HG02852 (cell line): ENCODE measurements at regions not wholly inside any gene's neighbourhood (a gene's known extent, or its start where the extent isn't known, plus 50 kb on each side); places are given as distances from the start of the nearest gene placed in this dataset.

Experiments
- ATAC-seq: cut with Tn5 transposase; IDR thresholded peaks from one replicate; pipeline ENCODE4 v1.9.1; 2021; ENCODE audit warnings: mild to moderate bottlenecking, moderate library complexity; ENCODE audit not compliant: unreplicated experiment

DNA sequence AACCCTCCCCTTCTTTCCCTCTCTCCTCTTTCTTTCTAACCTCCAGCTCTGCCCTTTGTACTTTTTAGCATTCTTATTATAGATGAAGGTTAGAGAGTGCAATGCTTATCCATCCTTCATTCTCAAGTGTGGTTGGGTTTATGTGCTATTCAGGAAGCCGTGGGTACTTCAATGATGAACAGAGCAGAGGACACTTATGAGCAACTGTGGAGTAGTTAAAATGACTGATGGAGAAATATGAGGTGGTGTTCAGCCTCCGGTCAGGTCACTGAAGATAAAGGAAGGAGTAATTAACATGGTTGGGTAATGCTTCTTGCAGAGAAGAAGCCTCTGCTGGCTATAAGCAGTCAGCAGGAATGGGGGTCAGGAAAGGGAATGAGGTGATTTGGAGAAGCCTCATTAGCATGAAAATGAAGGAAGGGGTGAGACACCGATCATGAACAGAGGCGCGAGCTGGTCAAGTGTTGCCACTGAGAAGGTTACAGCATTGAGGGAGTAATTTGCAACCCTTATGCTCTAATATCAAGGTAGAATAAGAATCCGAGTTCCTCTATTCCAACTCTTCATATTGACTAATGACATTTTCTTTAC lies 174.7 kb downstream of the LPIN1 start:
- ATAC-seq: no peak

DNA sequence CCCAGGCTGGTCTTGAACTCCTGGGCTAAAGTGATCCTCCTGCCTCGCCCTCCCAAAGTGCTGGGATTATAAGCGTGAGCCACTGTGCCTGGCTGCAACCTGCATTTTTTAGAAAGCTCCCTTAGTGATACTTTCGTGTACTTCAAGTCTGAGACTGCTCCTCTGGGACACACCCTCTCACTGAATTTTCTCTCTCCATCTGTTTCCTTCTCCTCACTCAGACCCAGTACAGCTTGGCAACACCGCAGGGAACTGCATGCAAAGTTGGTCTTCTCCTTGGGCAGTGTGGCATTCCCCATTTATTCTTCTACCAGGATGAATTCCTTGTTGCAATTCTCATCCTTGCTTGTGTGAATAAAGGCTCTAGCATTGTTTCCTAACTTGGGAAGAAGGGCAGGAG lies 175.9 kb downstream of the LPIN1 start:
- no peak for ATAC-seq

DNA sequence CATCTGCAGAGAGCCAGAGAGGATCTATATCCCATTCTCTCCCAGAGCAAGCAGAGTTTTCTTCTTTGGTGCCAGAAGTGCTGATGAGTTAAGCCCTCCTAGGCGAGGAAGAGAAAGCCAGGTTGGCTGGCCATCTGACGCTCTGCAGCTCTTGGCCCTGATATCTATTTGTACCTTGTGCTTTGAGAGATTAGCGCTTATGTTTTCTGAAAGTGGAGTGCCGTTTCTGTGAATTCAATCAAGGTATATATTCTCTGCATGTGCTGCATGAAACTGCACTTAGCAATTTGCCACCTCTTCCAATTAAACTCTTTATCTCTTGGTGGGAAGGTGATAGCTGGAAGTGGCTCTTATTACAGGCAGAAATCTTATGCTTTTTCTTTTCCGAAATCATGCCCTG lies 177.5 kb downstream of the LPIN1 start:
- ATAC-seq: no peak

DNA sequence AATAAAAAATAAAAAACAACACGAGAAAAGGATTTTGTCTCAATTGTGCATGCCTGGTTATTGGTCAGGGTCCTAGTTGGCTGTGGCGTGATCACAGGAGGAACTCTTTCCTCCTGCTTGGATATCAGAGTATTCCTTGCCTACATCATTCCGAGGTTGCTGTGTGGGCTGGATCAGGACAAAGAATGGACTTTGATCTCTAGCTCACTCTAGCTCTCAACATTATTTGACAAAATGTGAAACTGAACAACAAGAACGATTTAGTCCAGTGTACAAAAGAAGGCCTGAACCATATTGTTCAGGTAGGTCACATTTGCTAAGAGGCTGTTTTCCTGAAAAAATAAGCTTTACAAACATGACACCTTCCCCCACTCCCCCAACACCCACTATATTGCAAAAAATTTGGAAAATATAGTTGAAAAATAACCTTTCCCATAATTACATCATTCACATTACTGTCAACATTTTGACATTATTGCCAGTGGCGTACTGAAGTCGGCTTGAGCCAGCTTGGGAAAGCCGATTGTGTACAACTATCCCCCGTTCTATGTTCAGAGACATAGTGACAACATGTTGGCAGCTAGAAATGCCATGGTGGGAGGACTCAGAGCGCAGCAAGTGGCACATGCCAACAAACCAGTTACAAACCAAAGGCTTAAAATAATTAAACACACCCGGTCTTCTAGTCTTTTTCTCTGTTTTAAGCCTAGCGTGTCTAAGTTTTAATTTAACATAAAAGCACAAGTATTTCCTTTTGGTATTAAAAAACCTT lies 179.0 kb downstream of the LPIN1 start:
- ATAC-seq: no peak

DNA sequence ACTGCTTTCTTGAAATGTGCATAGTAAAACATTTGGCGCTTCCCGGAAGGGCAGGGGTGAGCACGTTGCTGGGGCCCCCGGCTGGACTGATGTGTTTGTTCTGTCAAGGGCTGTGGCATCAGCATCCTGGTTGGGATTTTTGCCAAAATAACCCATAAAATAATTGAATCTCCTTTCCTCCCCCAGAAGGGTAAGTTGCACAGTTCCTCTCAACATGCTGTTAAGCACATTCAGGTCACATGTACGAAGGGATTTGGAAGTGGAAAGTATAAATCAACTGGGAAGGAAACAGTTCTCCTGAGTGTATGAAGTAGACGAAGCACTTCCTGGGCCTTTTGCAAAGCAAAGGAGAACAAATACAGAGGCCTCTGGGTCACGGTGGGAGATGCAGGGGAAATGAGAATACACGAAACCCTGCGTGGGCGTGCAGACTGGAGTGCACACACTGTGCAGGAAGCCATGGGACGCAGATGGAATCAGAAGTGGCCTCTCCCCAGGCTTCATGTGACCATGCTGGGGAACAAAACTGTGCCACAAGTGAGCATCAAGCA lies 183.9 kb downstream of the LPIN1 start:
- ATAC-seq: no peak

DNA sequence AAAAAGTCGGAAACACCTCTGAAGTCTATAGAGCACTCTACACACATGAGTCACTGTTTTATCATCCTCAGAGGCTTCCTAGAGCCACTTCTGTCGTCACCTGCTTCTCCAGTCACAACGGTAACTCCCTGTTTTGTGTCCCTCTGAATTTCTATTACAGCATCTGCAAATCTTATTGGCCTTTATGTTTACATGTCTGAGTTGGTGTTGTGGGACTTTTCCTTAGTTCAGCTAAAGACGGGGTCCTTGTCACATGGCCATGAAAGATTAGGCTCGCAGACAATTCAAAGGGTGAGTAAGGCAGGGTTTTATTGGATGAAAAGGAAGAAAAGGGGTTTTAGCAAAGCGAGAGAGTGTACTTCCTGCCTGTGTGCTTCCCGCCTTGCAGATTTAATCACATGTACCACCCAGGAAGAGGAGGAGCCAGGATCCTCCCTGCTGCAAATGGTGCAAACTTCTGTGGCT lies 185.6 kb downstream of the LPIN1 start:
- ATAC-seq: no peak

DNA sequence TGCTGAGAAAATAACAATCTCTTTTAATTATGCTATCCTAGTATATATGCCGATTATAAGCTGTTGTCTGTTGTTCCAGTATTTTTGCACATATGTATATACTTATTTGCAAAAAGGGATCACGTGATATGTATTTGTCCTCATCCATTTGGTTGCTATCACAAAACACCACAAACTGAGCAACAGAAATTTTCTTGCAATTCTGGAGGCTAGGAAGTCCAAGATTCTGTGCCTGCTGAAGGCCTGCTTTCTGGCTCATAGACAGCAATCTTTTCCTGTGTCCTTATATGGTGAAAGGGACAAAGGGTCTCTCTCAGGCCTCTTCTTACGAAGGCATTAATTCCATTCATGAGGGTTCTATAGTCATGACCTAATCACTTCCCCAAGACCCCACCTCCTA lies 186.5 kb downstream of the LPIN1 start:
- ATAC-seq: no peak

DNA sequence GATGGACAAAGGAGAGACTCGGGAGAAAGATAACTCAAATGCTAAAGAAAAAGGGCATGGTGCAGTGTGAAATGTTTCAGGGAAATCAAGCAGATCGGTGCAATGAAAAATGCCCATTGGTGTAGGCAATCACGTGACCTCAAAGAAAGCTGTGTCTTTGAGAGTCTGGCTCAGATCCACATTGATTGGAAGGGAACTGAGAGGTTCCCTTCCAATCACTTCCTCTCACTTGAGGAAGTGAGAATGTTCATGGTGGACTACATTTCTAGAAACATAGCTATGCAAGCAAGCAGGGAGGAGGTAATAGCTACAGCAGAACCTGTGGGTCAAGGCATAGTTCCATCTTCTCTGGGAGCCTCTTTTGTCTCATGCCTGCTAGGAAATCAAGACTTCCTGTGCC lies 187.4 kb downstream of the LPIN1 start:
- peak; percentile 87 for ATAC-seq

DNA sequence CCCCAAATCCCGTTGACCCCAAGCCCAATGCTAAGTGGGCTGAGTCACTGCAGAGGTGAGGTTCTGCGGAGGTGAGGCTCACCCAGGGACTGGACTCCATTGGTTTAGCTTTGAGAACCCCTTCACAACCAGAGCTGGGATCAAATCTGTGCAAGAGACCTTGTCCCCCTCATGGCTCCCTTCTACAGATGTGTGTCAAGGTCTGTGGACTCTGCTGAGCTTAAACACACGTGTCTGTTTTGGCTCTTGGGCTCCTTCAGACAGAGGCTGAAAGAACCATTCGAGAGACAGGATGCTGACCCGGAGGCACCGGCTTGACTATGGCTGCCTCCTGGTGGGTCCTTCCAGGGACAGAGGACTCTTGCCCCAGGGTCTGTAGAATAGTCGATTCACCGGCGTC lies 190.3 kb downstream of the LPIN1 start:
- ATAC-seq: no peak

DNA sequence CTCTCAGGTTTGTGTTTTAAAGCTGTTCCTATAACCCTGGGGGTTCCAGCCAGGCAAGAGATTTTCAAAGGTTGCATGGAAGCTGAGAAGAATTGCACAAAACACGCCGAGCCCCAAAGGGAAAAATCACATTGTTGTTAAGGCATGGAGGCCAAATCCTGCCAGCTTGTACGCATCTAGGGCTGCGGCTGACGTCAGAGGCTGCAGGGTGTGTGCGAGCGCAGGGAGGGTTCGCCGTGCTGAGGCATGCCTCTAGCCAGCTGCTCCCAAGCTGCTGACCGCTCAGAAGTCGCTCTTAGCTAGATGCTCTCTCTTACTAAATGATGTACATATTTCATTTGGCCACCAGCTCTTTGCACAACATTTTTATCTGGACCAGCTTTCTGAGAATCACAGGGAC lies 191.8 kb downstream of the LPIN1 start:
- ATAC-seq: no peak

DNA sequence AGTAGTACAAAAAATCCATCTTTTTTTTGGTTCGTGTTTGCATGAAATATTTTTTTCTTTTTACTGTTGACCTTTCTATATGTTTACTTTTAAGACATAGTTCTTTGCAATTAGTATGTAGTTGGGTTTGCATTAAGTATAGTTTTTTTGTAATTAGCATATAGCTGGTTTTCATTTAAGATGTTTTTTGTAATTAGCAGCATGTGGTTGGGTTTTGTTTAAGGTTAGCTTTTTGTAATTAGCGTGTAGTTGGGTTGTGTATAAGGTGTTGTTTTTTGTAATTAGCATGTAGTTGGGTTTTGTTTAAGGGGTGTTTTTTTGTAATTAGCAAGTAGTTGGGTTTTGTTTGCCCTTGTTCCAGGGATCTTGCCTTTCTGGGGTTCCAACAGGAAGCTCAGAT lies 193.1 kb downstream of the LPIN1 start:
- no peak for ATAC-seq

DNA sequence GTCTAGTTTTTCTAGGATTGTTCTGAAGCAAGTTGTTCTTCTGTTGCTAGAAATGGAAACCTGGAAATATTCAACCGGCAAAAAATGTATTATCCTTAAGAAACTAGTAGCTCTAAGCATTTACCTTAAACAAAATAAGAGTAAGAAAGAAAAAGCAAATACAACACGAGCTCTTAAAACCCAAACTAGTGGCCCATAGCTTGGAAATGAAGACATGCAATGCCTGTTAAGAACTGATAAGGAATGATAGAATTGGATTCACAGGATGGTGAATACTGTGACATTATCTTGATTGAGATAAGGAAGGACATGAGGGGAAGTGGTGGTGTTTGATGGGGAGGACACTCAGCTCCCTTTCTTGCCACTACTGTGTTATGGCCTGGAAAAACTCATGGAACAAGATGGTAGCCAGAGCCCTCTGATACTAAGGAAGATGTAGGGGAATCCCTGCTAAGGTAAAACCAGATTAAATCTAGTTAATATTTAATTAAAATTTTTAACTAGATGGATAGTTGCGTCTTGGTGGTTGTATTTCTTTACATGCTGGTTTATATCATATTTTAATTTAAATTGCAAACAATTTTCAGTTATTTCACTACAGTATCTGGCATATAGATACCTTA lies 193.8 kb downstream of the LPIN1 start:
- no peak for ATAC-seq

DNA sequence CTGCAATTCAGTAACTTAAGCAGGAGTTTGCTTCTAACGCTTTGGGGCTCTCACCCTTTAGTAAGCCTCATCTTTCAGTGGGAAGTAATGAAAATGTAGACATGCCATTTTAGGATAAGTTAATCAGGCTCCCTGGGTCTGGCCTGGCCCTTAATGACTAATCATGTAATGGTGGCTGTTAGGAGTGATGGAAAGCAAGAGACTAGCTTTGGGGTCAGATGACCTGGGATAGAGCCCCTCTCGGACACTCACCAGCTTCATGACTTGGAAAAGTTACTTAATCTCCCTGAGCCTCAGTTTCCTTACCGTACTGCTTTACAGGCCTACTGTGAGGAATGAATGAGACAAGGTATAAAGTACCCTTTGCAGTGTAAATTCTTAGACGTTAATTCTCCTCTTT lies 194.4 kb downstream of the LPIN1 start:
- no peak for ATAC-seq

DNA sequence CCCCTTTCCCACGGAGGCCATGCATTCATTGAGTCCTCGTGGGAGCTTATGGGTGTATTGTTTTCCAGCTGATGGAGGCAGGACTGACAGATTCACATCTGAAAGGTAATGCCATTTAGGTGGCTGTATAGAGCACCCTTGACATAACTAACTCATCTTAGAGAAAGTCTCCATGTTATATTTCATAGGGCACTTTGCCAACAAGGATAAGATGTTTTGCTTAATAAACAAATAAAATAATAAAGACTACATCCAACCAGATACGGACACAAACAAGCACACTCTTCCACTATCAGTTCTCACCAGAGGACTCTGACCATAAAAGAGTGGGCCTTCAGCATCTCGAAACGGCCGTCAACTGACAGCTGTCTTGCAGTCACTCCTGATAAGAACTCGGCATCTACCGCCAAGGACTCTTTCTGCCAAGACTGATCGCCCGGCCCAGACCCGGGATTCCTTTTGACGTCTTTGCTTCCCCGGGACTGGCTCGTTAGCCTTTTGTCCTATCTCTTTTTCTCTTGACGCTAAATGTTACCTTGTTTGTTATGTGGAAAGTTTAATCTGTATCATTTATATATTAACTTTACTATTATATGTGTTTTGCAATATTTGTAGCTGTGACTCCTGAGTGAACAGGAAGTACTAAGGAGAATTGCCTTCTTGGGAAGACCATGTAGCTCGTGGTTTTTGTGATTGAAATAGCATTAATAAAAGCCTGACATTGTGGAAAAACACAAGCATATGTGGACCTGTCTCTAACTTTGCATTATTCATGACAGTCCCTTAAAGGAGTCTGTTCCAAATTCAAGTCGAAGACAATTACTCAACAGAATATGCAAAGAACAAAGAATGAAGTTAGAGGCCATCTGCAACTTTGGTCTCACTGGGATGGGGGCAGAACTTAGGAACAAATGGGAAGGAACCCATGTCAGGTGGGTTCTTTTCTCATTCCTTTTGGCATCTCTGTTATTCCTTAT lies 195.1 kb downstream of the LPIN1 start:
- ATAC-seq: no peak

DNA sequence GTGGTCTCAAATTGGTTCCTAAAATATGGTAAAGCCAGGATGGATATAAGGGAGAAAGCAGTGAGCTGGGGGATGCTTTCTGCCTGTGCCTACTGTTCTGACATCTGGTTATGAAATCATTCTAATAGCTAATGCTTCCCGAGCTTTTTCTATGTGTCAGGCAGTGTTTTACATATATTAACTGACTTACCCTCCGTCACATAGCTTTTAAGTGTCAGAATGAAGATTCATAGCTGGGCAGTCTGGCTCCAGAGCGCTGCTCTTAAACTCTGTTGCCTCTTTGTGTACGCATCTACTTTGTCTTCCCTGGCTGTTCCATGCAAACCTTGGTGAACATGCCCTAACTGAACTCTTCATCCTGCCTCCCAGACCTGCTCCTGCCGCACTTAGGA lies 195.7 kb downstream of the LPIN1 start:
- no peak for ATAC-seq

DNA sequence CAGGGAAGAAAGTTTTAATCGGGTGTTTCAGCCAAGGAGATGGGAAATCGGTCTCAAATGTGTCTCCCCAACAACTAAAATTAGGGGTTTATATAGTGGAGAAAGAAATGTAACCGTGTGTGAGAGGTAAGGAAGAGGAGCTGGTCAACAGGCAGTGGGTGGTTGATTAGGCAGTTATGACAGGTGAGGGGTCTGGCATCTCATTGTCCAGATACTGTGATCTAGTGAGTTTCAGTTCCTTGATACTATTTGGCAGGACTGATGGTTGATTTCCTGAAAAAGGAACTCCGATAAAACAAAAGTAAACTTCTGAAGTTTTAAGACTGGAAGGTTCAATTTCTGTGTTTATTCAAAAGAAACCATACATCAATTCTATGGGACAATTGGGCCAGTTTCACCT lies 197.9 kb downstream of the LPIN1 start:
- no peak for ATAC-seq

DNA sequence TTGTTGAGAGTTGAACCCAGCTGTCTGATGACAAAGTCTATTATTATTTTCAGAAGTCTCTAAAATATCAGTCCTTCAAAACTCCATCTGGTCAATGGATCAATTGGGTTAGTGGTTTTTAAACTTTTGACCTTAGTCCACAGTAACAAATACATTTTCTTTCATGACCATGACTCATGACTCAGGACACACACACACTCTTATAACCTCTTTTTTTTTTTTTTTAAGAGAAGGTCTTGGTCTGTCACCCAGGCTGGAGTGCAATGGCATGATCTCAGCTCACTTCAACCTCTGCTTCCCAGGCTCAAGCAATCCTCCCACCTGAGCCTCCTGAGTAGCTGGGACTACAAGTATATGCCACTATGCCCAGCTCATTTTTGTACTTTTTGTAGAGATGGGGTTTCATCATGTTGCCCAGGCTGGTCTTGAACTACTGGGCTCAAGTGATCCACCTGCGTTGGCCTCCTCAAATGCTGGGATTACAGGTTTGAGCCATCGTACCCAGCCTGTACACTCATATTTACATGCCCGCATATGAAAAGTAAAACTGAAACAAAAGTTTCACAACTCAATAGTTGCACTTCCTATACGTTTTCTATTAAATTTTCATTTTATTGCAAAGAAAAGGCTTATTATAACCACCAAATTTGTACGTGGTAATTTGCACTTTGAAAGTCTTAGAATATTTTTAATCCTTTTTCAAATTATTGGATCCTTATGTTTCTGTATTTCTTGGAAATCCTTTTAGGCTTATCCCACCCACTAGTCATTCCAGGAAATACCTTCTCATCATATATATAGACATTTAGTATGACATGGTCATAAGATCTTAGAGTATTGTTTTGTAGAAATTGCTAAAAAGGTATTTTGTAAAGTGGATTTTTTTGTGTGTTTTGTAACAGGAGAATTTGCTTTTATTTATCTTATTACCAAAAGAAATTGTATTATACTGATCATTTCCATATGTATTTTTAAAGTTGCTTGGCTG lies 199.0 kb downstream of the LPIN1 start:
- peak; percentile 90 for ATAC-seq

DNA sequence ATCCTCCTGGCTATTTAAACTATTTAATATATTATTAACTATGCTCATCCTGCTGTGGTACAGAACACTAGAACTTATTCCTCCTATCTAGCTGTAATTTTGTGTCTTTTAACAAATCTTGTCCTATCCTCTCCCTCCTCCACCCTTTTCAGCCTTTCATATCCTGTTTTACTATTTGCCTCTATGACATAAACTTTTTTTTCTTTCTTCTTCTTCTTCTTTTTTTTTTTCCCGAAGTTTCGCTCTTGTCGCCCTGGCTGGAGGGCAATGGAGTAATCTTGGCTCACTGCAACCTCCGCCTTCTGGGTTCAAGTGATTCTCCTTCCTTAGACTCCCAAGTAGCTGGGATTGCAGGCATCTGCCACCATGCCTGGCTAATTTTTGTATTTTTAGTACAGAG lies 201.5 kb downstream of the LPIN1 start:
- ATAC-seq: no peak

DNA sequence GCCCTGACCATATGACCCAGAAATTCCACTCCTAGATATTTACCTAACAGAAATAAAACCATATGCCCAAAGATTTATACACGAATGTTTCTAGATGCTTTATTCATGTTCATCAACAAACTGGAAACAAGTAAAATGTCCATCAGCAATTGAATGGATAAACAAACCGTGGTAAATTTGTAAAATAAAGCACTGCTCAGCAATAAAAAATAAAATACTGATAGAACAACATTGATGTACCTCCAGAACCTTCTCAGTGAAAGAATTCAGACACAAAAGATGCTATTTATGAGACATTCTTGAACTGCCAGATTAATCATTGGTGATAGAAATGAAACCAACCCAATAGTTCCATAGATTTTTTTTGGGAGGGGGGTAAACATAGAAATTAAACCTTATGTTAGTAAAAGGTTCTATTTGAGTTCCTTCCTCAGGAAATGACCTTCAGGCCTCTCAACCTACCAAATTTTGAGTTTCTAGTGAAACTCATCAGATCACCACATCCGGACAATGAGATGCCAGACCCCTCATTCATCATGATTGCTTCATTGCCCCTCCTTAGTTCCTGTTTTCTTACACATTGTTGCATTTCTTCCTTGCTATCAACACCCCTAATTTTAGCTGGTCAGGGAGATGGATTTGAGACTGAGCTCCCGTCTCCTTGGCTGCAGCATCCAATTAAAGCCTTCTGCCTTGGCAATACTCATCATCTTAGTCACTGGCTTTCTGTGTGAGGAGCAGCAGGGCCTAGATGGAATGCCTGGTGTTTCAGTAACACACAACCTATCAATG lies 203.5 kb downstream of the LPIN1 start:
- no peak for ATAC-seq
